Uterus (tissue), 2 donors: ENCODE measurements at regions not wholly inside any gene's neighbourhood (a gene's known extent, or its start where the extent isn't known, plus 50 kb on each side); places are given as distances from the start of the nearest gene placed in this dataset.

ENCODE experiments used
- CTCF ChIP-seq, 4 experiments: fragments of 200-600 bp in 2 of 4; fragments of 450-650 bp in 2 of 4; sonication (generic) in 2 of 4; IDR thresholded peaks; one replicate each; pipeline ENCODE4 v1.5.1; 2016 to 2019; ENCODE audit warnings: antibody characterized with exemption in 4 of 4, mild to moderate bottlenecking in 2 of 4, moderate library complexity in 1 of 4
- POLR2A ChIP-seq, 2 donors: fragments of 450-650 bp; IDR thresholded peaks; one replicate each; pipeline ENCODE4 v1.6.1; 2016; ENCODE audit warnings: antibody characterized with exemption in 2 of 2, mild to moderate bottlenecking in 1 of 2, moderate library complexity in 1 of 2

GRCh38 chr16:72286936-72287620, 115.1 kb upstream of the PMFBP1 start:
- TF ChIP-seq CTCF (IDR thresholded peaks at IDR 0.05), result no peak
- no peak for TF ChIP-seq POLR2A (IDR thresholded peaks at IDR 0.05)
